HEK293 (cell line): ENCODE measurements at regions not wholly inside any gene's neighbourhood (a gene's known extent, or its start where the extent isn't known, plus 50 kb on each side); places are given as distances from the start of the nearest gene placed in this dataset.

ENCODE experiments used
- CTCF ChIA-PET: fragments of 350-600 bp; formaldehyde crosslinking; extraction: SDS; loops from one replicate; lab custom pipeline; 2021; ENCODE audit warnings: antibody characterized with exemption; lab: Yijun Ruan, JAX
- POLR2A ChIA-PET: fragments of 300-600 bp; formaldehyde crosslinking; extraction: SDS; loops from one replicate; lab custom pipeline; 2020; ENCODE audit warnings: antibody characterized with exemption, inconsistent platforms; lab: Yijun Ruan, JAX
- H3K27ac ChIP-seq: fragments of 200-500 bp; sonication (Bioruptor generic); 2 replicates; pipeline ENCODE4 v1.5.1; 2014; ENCODE audit warnings: low read depth, low read length, control low read depth, inconsistent platforms; ENCODE audit errors: extremely low read depth
- H3K36me3 ChIP-seq, 2 experiments: fragments of 200-500 bp in 1 of 2; sonication (Bioruptor generic) in 1 of 2; 1 replicate in 1 of 2; 2 replicates in 1 of 2; pipeline ENCODE4 v1.5.1; 2014 to 2017; ENCODE audit warnings: inconsistent platforms in 2 of 2, low read length in 2 of 2; ENCODE audit not compliant: control insufficient read depth in 2 of 2, insufficient read depth in 1 of 2
- H3K4me1 ChIP-seq: fragments of 200-500 bp; sonication (Bioruptor generic); 2 replicates; pipeline ENCODE4 v1.5.1; 2014; ENCODE audit warnings: mild to moderate bottlenecking, low read length, inconsistent platforms; ENCODE audit not compliant: control insufficient read depth, insufficient read depth
- H3K4me3 ChIP-seq: 2 replicates; pipeline ENCODE4 v1.5.1; 2011; ENCODE audit warnings: low read depth, mild to moderate bottlenecking, control low read depth, low read length, moderate library complexity
- H3K9me3 ChIP-seq: fragments of 200-500 bp; sonication (Bioruptor generic); 2 replicates; pipeline ENCODE4 v1.5.1; 2014; ENCODE audit warnings: low read depth, low read length, inconsistent platforms; ENCODE audit not compliant: control insufficient read depth, insufficient read depth
- BCL11B ChIP-seq: fragments of 450-650 bp; formaldehyde crosslinking; IDR thresholded peaks from 2 replicates; pipeline ENCODE4 v1.5.1; 2016; ENCODE audit warnings: low read depth, missing biosample characterization, missing genetic modification characterization
- KLF1 ChIP-seq: fragments of 450-650 bp; formaldehyde crosslinking; IDR thresholded peaks from 2 replicates; pipeline ENCODE4 v1.5.1; 2016; ENCODE audit warnings: missing biosample characterization, missing genetic modification characterization
- KLF7 ChIP-seq: fragments of 450-650 bp; formaldehyde crosslinking; IDR thresholded peaks from 2 replicates; pipeline ENCODE4 v1.5.1; 2016; ENCODE audit warnings: missing biosample characterization, missing genetic modification characterization, borderline replicate concordance
- YY2 ChIP-seq: fragments of 450-650 bp; formaldehyde crosslinking; IDR thresholded peaks from 2 replicates; pipeline ENCODE4 v1.5.1; 2016; ENCODE audit warnings: missing biosample characterization, missing genetic modification characterization
- ZBTB1 ChIP-seq: fragments of 450-650 bp; formaldehyde crosslinking; IDR thresholded peaks from 2 replicates; pipeline ENCODE4 v1.5.1; 2016; ENCODE audit warnings: missing biosample characterization, missing genetic modification characterization
- ZFHX2 ChIP-seq: fragments of 450-650 bp; formaldehyde crosslinking; conservative IDR thresholded peaks from 2 replicates; pipeline ENCODE4 v1.5.1; 2016; ENCODE audit warnings: missing biosample characterization, missing genetic modification characterization
- ZNF138 ChIP-seq: fragments of 450-650 bp; formaldehyde crosslinking; IDR thresholded peaks from 2 replicates; pipeline ENCODE4 v1.5.1; 2016; ENCODE audit warnings: missing biosample characterization, missing genetic modification characterization, borderline replicate concordance
- ZNF174 ChIP-seq: fragments of 450-650 bp; formaldehyde crosslinking; IDR thresholded peaks from 2 replicates; pipeline ENCODE4 v1.5.0; 2017; ENCODE audit warnings: missing biosample characterization, mild to moderate bottlenecking, missing genetic modification characterization
- ZNF23 ChIP-seq: fragments of 450-650 bp; formaldehyde crosslinking; IDR thresholded peaks from 2 replicates; pipeline ENCODE4 v1.5.1; 2016; ENCODE audit warnings: missing biosample characterization, missing genetic modification characterization, borderline replicate concordance
- ZNF274 ChIP-seq, 2 experiments: fragments of 200-500 bp in 1 of 2; fragments of 450-650 bp in 1 of 2; sonication (Bioruptor generic) in 1 of 2; formaldehyde crosslinking in 1 of 2; IDR thresholded peaks; 2 replicates each; pipeline versions ENCODE4 v1.5.1 to v1.6.1; 2014 to 2016; ENCODE audit warnings: borderline replicate concordance in 1 of 2, inconsistent platforms in 1 of 2, low read length in 1 of 2, missing biosample characterization in 1 of 2, missing genetic modification characterization in 1 of 2
- ZNF324 ChIP-seq: fragments of 450-650 bp; formaldehyde crosslinking; IDR thresholded peaks from 2 replicates; pipeline ENCODE4 v1.5.1; 2016; ENCODE audit warnings: missing biosample characterization, missing genetic modification characterization
- ZNF362 ChIP-seq: fragments of 450-650 bp; formaldehyde crosslinking; IDR thresholded peaks from 2 replicates; pipeline ENCODE4 v1.5.1; 2016; ENCODE audit warnings: missing biosample characterization, missing genetic modification characterization
- ZNF391 ChIP-seq: fragments of 450-650 bp; formaldehyde crosslinking; IDR thresholded peaks from 2 replicates; pipeline ENCODE4 v1.5.1; 2016; ENCODE audit warnings: low read depth, missing biosample characterization, missing genetic modification characterization, borderline replicate concordance
- ZNF423 ChIP-seq: fragments of 450-650 bp; formaldehyde crosslinking; IDR thresholded peaks from 2 replicates; pipeline ENCODE4 v1.5.1; 2016; ENCODE audit warnings: missing biosample characterization, missing genetic modification characterization
- ZNF426 ChIP-seq: fragments of 450-650 bp; formaldehyde crosslinking; IDR thresholded peaks from 2 replicates; pipeline ENCODE4 v1.5.1; 2017; ENCODE audit warnings: missing biosample characterization, missing genetic modification characterization, mild to moderate bottlenecking, inconsistent platforms, moderate library complexity
- ZNF433 ChIP-seq: fragments of 450-650 bp; formaldehyde crosslinking; IDR thresholded peaks from 2 replicates; pipeline ENCODE4 v1.5.1; 2016; ENCODE audit warnings: missing biosample characterization, missing genetic modification characterization, low read depth
- ZNF529 ChIP-seq: fragments of 450-650 bp; formaldehyde crosslinking; IDR thresholded peaks from 2 replicates; pipeline ENCODE4 v1.5.1; 2017; ENCODE audit warnings: missing genetic modification characterization, missing biosample characterization; ENCODE audit not compliant: insufficient replicate concordance
- ZNF560 ChIP-seq: fragments of 450-650 bp; formaldehyde crosslinking; IDR thresholded peaks from 2 replicates; pipeline ENCODE4 v1.5.1; 2017; ENCODE audit warnings: missing biosample characterization, missing genetic modification characterization, borderline replicate concordance
- ZNF561 ChIP-seq: fragments of 450-650 bp; IDR thresholded peaks from 2 replicates; pipeline ENCODE4 v1.5.1; 2018; ENCODE audit warnings: missing biosample characterization, missing genetic modification characterization, borderline replicate concordance
- ZNF571 ChIP-seq: fragments of 450-650 bp; formaldehyde crosslinking; IDR thresholded peaks from 2 replicates; pipeline ENCODE4 v1.5.0; 2017; ENCODE audit warnings: missing biosample characterization, missing genetic modification characterization
- ZNF610 ChIP-seq: fragments of 450-650 bp; formaldehyde crosslinking; IDR thresholded peaks from 2 replicates; pipeline ENCODE4 v1.5.1; 2016; ENCODE audit warnings: missing biosample characterization, missing genetic modification characterization, borderline replicate concordance
- ZNF624 ChIP-seq: fragments of 450-650 bp; formaldehyde crosslinking; IDR thresholded peaks from 2 replicates; pipeline ENCODE4 v1.5.1; 2017; ENCODE audit warnings: missing biosample characterization, missing genetic modification characterization
- ZNF626 ChIP-seq: fragments of 450-650 bp; sonication (Bioruptor Pico); formaldehyde crosslinking; IDR thresholded peaks from 2 replicates; pipeline ENCODE4 v1.5.1; 2018; ENCODE audit warnings: missing biosample characterization, missing genetic modification characterization, inconsistent platforms
- ZNF792 ChIP-seq: fragments of 450-650 bp; formaldehyde crosslinking; IDR thresholded peaks from 2 replicates; pipeline ENCODE4 v1.5.1; 2016; ENCODE audit warnings: missing biosample characterization, missing genetic modification characterization
- ZSCAN18 ChIP-seq: fragments of 450-650 bp; formaldehyde crosslinking; IDR thresholded peaks from 2 replicates; pipeline ENCODE4 v1.5.1; 2016; ENCODE audit warnings: missing biosample characterization, missing genetic modification characterization

GRCh38 chr2:206859330-206859739 lies 80.0 kb upstream of the CPO start:
- CTCF ChIA-PET: interaction anchor here (0.6 kb wide), 2 partner anchors 29 to 205 kb away, joined by 3 to 5 read pairs; no protein-coding TSS in a partner anchor
- H3K4me3 ChIP-seq: no peak overlapping the region
- no peaks in the 10 kb centered on the region for H3K36me3 ChIP-seq
- H3K27ac ChIP-seq: no peak overlapping the region
- POLR2A ChIA-PET: no interaction called here
- no peaks in the 10 kb centered on the region for H3K4me1 ChIP-seq
- TF ChIP-seq ZBTB1: no peak
- no peak for TF ChIP-seq BCL11B (tag by site-specific recombination)
- TF ChIP-seq KLF1 (tag by site-specific recombination): no peak
- no peak for TF ChIP-seq ZNF624 (tag by site-specific recombination)
- no peak for TF ChIP-seq ZNF610 (tag by site-specific recombination)
- TF ChIP-seq ZNF626 (tag by site-specific recombination): no peak
- no peak for TF ChIP-seq ZNF423
- TF ChIP-seq ZNF324 (tag by site-specific recombination): no peak
- H3K9me3 ChIP-seq: no peaks in the 10 kb centered on the region

- H3K4me3 ChIP-seq: no peak overlapping the region
- no peaks in the 10 kb centered on the region for H3K4me1 ChIP-seq
- ChIA-PET CTCF (interaction anchor here (1.0 kb wide), 1 partner anchor 63 kb away, joined by 3 read pairs; no protein-coding TSS in a partner anchor), POLR2A (no interaction called here)
- H3K9me3 ChIP-seq: no peaks in the 10 kb centered on the region
- H3K27ac ChIP-seq: no peak overlapping the region
- TF ChIP-seq ZNF426 (tag by site-specific recombination) (no peak), ZNF138 (no peak), ZNF23 (no peak), ZSCAN18 (no peak), ZNF561 (tag by site-specific recombination) (no peak), ZFHX2 (tag by site-specific recombination) (no peak), KLF7 (tag by site-specific recombination) (no peak), ZNF529 (no peak)
- H3K36me3 ChIP-seq: no peaks in the 10 kb centered on the region
These were observed 76.1 kb upstream of the CPO start for GRCh38 chr2:206863196-206863595.

GRCh38 chr2:206863716-206864115 lies 75.6 kb upstream of the CPO start:
- POLR2A ChIA-PET: no interaction called here
- TF ChIP-seq YY2 (tag by site-specific recombination): no peak
- TF ChIP-seq ZNF433 (tag by site-specific recombination): no peak
- no peak for TF ChIP-seq ZNF274 (IDR thresholded peaks at IDR 0.05; ENCODE audit: low read length)
- TF ChIP-seq ZNF274 (tag by site-specific recombination; IDR thresholded peaks at IDR 0.05; ENCODE audit: borderline replicate concordance): no peak
- TF ChIP-seq ZNF391 (tag by site-specific recombination): no peak
- TF ChIP-seq ZNF571: no peak
- TF ChIP-seq ZNF362 (tag by site-specific recombination): no peak
- no peak for TF ChIP-seq ZNF792 (tag by site-specific recombination)
- TF ChIP-seq ZNF174: no peak
- TF ChIP-seq ZFHX2 (tag by site-specific recombination): no peak
- no peak for TF ChIP-seq ZNF560 (tag by site-specific recombination)

More at GRCh38 chr2:206863716-206864115, 75.6 kb upstream of the CPO start:
- Histone ChIP-seq H3K36me3 (no peaks in the 10 kb centered on the region), H3K9me3 (no peaks in the 10 kb centered on the region), H3K4me3 (no peak overlapping the region), H3K4me1 (no peaks in the 10 kb centered on the region), H3K27ac (no peak overlapping the region)
- CTCF ChIA-PET: interaction anchor here (1.0 kb wide), 1 partner anchor 64 kb away, joined by 3 read pairs; no protein-coding TSS in a partner anchor
